ENCODE measurements at regions not wholly inside any gene's neighbourhood (a gene's known extent, or its start where the extent isn't known, plus 50 kb on each side); places are given as distances from the start of the nearest gene placed in this dataset.

GRCh38 chr3:113353678-113354077, 87.6 kb downstream of the CFAP44 start:
- no peaks in the 10 kb centered on the region for H3K9me3 ChIP-seq (ENCODE audit: low read depth, low read length)
- H3K4me1 ChIP-seq (ENCODE audit: insufficient read depth, low read length), result peaks cover 2% of the 10 kb centered on the region
- H3K4me2 ChIP-seq (ENCODE audit: insufficient read depth, low read length), result no peak overlapping the region
- no peaks in the 10 kb centered on the region for H3K27me3 ChIP-seq (ENCODE audit: insufficient read depth, low read length)
- DNase-seq (ENCODE audit: insufficient read length, low spot score, missing footprints), result no peak
- no peak overlapping the region for H3K4me3 ChIP-seq (ENCODE audit: insufficient read depth, low read length)
- H4K20me1 ChIP-seq (ENCODE audit: insufficient read depth, low read length), result no peaks in the 10 kb centered on the region
- TF ChIP-seq CTCF (IDR thresholded peaks at IDR 0.05; ENCODE audit: extremely low read depth, low read depth, low read length), result no peak
- no peaks in the 10 kb centered on the region for H3K79me2 ChIP-seq (ENCODE audit: insufficient read depth, low read length)
- H2AFZ ChIP-seq (ENCODE audit: low read length), result no peak overlapping the region
- H3K27ac ChIP-seq (ENCODE audit: low read depth, low read length), result no peak overlapping the region
- H3K36me3 ChIP-seq (ENCODE audit: insufficient read depth, low read length), result no peaks in the 10 kb centered on the region

GRCh38 chr3:113340785-113341184, 100.5 kb downstream of the CFAP44 start:
- TF ChIP-seq CTCF (IDR thresholded peaks at IDR 0.05; ENCODE audit: extremely low read depth, low read depth, low read length), result no peak

GRCh38 chr3:113339616-113340244, 101.6 kb downstream of the CFAP44 start:
- Histone ChIP-seq H2AFZ (ENCODE audit: low read length) (no peak overlapping the region), H3K4me3 (ENCODE audit: insufficient read depth, low read length) (no peak overlapping the region), H3K36me3 (ENCODE audit: insufficient read depth, low read length) (no peaks in the 10 kb centered on the region), H3K79me2 (ENCODE audit: insufficient read depth, low read length) (no peaks in the 10 kb centered on the region), H3K27ac (ENCODE audit: low read depth, low read length) (no peak overlapping the region), H4K20me1 (ENCODE audit: insufficient read depth, low read length) (no peaks in the 10 kb centered on the region), H3K9me3 (ENCODE audit: low read depth, low read length) (no peaks in the 10 kb centered on the region), H3K4me1 (ENCODE audit: insufficient read depth, low read length) (no peaks in the 10 kb centered on the region), H3K27me3 (ENCODE audit: insufficient read depth, low read length) (no peaks in the 10 kb centered on the region), H3K4me2 (ENCODE audit: insufficient read depth, low read length) (no peak overlapping the region)
- DNase-seq (ENCODE audit: insufficient read length, low spot score, missing footprints), result peak; percentile 39
- peak; percentile 45 for TF ChIP-seq CTCF (IDR thresholded peaks at IDR 0.05; ENCODE audit: extremely low read depth, low read depth, low read length)

More at GRCh38 chr3:113340785-113341184, 100.5 kb downstream of the CFAP44 start:
- H3K27ac ChIP-seq (ENCODE audit: low read depth, low read length), result no peak overlapping the region
- H3K4me3 ChIP-seq (ENCODE audit: insufficient read depth, low read length), result no peak overlapping the region
- no peaks in the 10 kb centered on the region for H3K4me1 ChIP-seq (ENCODE audit: insufficient read depth, low read length)
- no peaks in the 10 kb centered on the region for H3K9me3 ChIP-seq (ENCODE audit: low read depth, low read length)
- no peaks in the 10 kb centered on the region for H3K27me3 ChIP-seq (ENCODE audit: insufficient read depth, low read length)
- no peaks in the 10 kb centered on the region for H3K79me2 ChIP-seq (ENCODE audit: insufficient read depth, low read length)
- H4K20me1 ChIP-seq (ENCODE audit: insufficient read depth, low read length), result no peaks in the 10 kb centered on the region
- DNase-seq (ENCODE audit: insufficient read length, low spot score, missing footprints), result no peak
- no peak overlapping the region for H2AFZ ChIP-seq (ENCODE audit: low read length)
- H3K4me2 ChIP-seq (ENCODE audit: insufficient read depth, low read length), result no peak overlapping the region
- no peaks in the 10 kb centered on the region for H3K36me3 ChIP-seq (ENCODE audit: insufficient read depth, low read length)

Measured in osteoblast (primary cell).